ENCODE measurements at regions not wholly inside any gene's neighbourhood (a gene's known extent, or its start where the extent isn't known, plus 50 kb on each side); places are given as distances from the start of the nearest gene placed in this dataset.

GRCh38 chr5:60332244-60333004 lies 367.5 kb downstream of the DEPDC1B start:
- intact Hi-C loops (cut with micrococcal nuclease; ENCODE audit: unreplicated experiment) = no loop called here
- no peak overlapping the region for H3K4me3 ChIP-seq (ENCODE audit: low read depth, low read length)
- Mint-ChIP-seq H3K4me3 (ENCODE audit: unreplicated experiment) (no peak overlapping the region), H3K4me1 (ENCODE audit: low read depth, unreplicated experiment) (no peaks in the 10 kb centered on the region), H3K9me3 (ENCODE audit: unreplicated experiment) (no peaks in the 10 kb centered on the region), H3K27me3 (ENCODE audit: insufficient read depth, unreplicated experiment) (peaks cover 7% of the 10 kb centered on the region), H3K36me3 (ENCODE audit: insufficient read depth, unreplicated experiment) (no peaks in the 10 kb centered on the region), H3K27ac (ENCODE audit: unreplicated experiment) (no peak overlapping the region)
- no peaks in the 10 kb centered on the region for H3K36me3 ChIP-seq (ENCODE audit: control insufficient read depth, insufficient read depth, low read length)
- no peak for TF ChIP-seq CTCF (IDR thresholded peaks at IDR 0.05; ENCODE audit: insufficient read depth in 1 of 2, low read depth in 1 of 2, low read length in 1 of 2, severe bottlenecking in 1 of 2, unreplicated experiment in 1 of 2)
- ChIA-PET CTCF (interaction anchor here (0.6 kb wide), 1 partner anchor 528 kb away, joined by 4 read pairs; no protein-coding TSS in a partner anchor), POLR2A (no interaction called here)
- H3K9me3 ChIP-seq = no peaks in the 10 kb centered on the region
- no TSS peak for BruUV-seq (replicated peaks)
- no peaks in the 10 kb centered on the region for H3K4me1 ChIP-seq
- no peaks in the 10 kb centered on the region for H3K27me3 ChIP-seq (replicated peaks; ENCODE audit: control insufficient read depth, insufficient read depth, low read length)
- DNase-seq = no peak

GRCh38 chr5:60330236-60330635 lies 369.7 kb downstream of the DEPDC1B start:
- no peak for DNase-seq
- Mint-ChIP-seq H3K27me3 (ENCODE audit: insufficient read depth, unreplicated experiment) (peaks cover 7% of the 10 kb centered on the region), H3K27ac (ENCODE audit: unreplicated experiment) (no peak overlapping the region), H3K36me3 (ENCODE audit: insufficient read depth, unreplicated experiment) (no peaks in the 10 kb centered on the region), H3K4me1 (ENCODE audit: low read depth, unreplicated experiment) (no peaks in the 10 kb centered on the region), H3K9me3 (ENCODE audit: unreplicated experiment) (no peaks in the 10 kb centered on the region), H3K4me3 (ENCODE audit: unreplicated experiment) (no peak overlapping the region)
- H3K36me3 ChIP-seq (ENCODE audit: control insufficient read depth, insufficient read depth, low read length) = no peaks in the 10 kb centered on the region
- H3K4me3 ChIP-seq (ENCODE audit: low read depth, low read length) = no peak overlapping the region
- intact Hi-C loops (cut with micrococcal nuclease; ENCODE audit: unreplicated experiment) = no loop called here
- POLR2A ChIA-PET = no interaction called here
- TF ChIP-seq CTCF (IDR thresholded peaks at IDR 0.05; ENCODE audit: insufficient read depth in 1 of 2, low read depth in 1 of 2, low read length in 1 of 2, severe bottlenecking in 1 of 2, unreplicated experiment in 1 of 2) = no peak
- CTCF ChIA-PET = no interaction called here
- no peaks in the 10 kb centered on the region for H3K9me3 ChIP-seq
- no peaks in the 10 kb centered on the region for H3K4me1 ChIP-seq
- no peaks in the 10 kb centered on the region for H3K27me3 ChIP-seq (replicated peaks; ENCODE audit: control insufficient read depth, insufficient read depth, low read length)
- no TSS peak for BruUV-seq (replicated peaks)

- TF ChIP-seq CTCF (IDR thresholded peaks at IDR 0.05; ENCODE audit: insufficient read depth in 1 of 2, low read depth in 1 of 2, low read length in 1 of 2, severe bottlenecking in 1 of 2, unreplicated experiment in 1 of 2) = no peak
- BruUV-seq (replicated peaks) = no TSS peak
- ChIA-PET CTCF (no interaction called here), POLR2A (no interaction called here)
- peaks cover 7% of the 10 kb centered on the region for H3K27me3 Mint-ChIP-seq (ENCODE audit: insufficient read depth, unreplicated experiment)
- H3K36me3 Mint-ChIP-seq (ENCODE audit: insufficient read depth, unreplicated experiment) = no peaks in the 10 kb centered on the region
- no peak overlapping the region for H3K4me3 Mint-ChIP-seq (ENCODE audit: unreplicated experiment)
- H3K4me1 ChIP-seq = no peaks in the 10 kb centered on the region
- no peak overlapping the region for H3K27ac Mint-ChIP-seq (ENCODE audit: unreplicated experiment)
- H3K9me3 Mint-ChIP-seq (ENCODE audit: unreplicated experiment) = peaks cover 15% of the 10 kb centered on the region
- H3K36me3 ChIP-seq (ENCODE audit: control insufficient read depth, insufficient read depth, low read length) = no peaks in the 10 kb centered on the region
- H3K4me3 ChIP-seq (ENCODE audit: low read depth, low read length) = no peak overlapping the region
- no peaks in the 10 kb centered on the region for H3K9me3 ChIP-seq
- H3K4me1 Mint-ChIP-seq (ENCODE audit: low read depth, unreplicated experiment) = no peaks in the 10 kb centered on the region
- DNase-seq = no peak
- intact Hi-C loops (cut with micrococcal nuclease; ENCODE audit: unreplicated experiment) = no loop called here
- no peaks in the 10 kb centered on the region for H3K27me3 ChIP-seq (replicated peaks; ENCODE audit: control insufficient read depth, insufficient read depth, low read length)
These were observed 374.1 kb downstream of the DEPDC1B start for GRCh38 chr5:60325870-60326269.
